IPS-20b (cell line): ENCODE measurements at regions not wholly inside any gene's neighbourhood (a gene's known extent, or its start where the extent isn't known, plus 50 kb on each side); places are given as distances from the start of the nearest gene placed in this dataset.
"Not testable (repeated sequence)": the region's sequence is repeated elsewhere in the genome, so short reads cannot be mapped to it uniquely, and the experiment has no call there.

Source experiments
- H3K27ac ChIP-seq: one replicate; pipeline ENCODE4 v1.5.1; 2013; ENCODE audit warnings: low read length
- H3K27me3 ChIP-seq: 2 replicates; pipeline ENCODE4 v1.6.1; 2013; ENCODE audit warnings: mild to moderate bottlenecking, low read length, inconsistent platforms; ENCODE audit not compliant: insufficient read depth
- H3K36me3 ChIP-seq: 2 replicates; pipeline ENCODE4 v1.6.1; 2013; ENCODE audit warnings: low read depth, mild to moderate bottlenecking, inconsistent platforms, low read length, moderate library complexity; ENCODE audit not compliant: insufficient read depth
- H3K4me1 ChIP-seq: 2 replicates; pipeline ENCODE4 v1.6.1; 2013; ENCODE audit warnings: mild to moderate bottlenecking, control low read depth, inconsistent platforms, low read length, moderate library complexity; ENCODE audit not compliant: insufficient read depth
- H3K4me3 ChIP-seq: 2 replicates; pipeline ENCODE4 v1.5.1; 2013; ENCODE audit warnings: mild to moderate bottlenecking, low read length, inconsistent platforms
- H3K9ac ChIP-seq: 2 replicates; pipeline ENCODE4 v1.6.1; 2013; ENCODE audit warnings: low read depth, mild to moderate bottlenecking, inconsistent platforms, low read length, moderate library complexity
- H3K9me3 ChIP-seq: 2 replicates; pipeline ENCODE4 v1.6.1; 2013; ENCODE audit warnings: mild to moderate bottlenecking, low read depth, low read length, inconsistent platforms; ENCODE audit not compliant: insufficient read depth

GRCh38 chr5:125236007-125236406 lies 489.6 kb upstream of the ZNF608 start:
- Histone ChIP-seq H3K4me3 (no peak overlapping the region; the same call in 1 of the 2 replicates), H3K9ac (no peak overlapping the region), H3K4me1 (peaks cover 27% of the 10 kb centered on the region), H3K36me3 (no peaks in the 10 kb centered on the region), H3K27ac (peak overlapping the region; percentile 63), H3K27me3 (no peaks in the 10 kb centered on the region), H3K9me3 (no peaks in the 10 kb centered on the region)

- Histone ChIP-seq H3K27me3 (no peaks in the 10 kb centered on the region), H3K9me3 (no peaks in the 10 kb centered on the region; the same call in 1 of the 2 replicates), H3K27ac (peak overlapping the region; percentile 63), H3K9ac (no peak overlapping the region; the same call in 1 of the 2 replicates), H3K4me1 (peaks cover 27% of the 10 kb centered on the region), H3K4me3 (peak overlapping the region; percentile 35; the same call in 1 of the 2 replicates), H3K36me3 (no peaks in the 10 kb centered on the region)
Observed at GRCh38 chr5:125236981-125237380, 490.5 kb upstream of the ZNF608 start.

- H3K27me3 ChIP-seq: no peaks in the 10 kb centered on the region
- no peaks in the 10 kb centered on the region for H3K36me3 ChIP-seq
- no peaks in the 10 kb centered on the region for H3K4me1 ChIP-seq
- H3K9ac ChIP-seq: no peak overlapping the region
- H3K27ac ChIP-seq: no peak overlapping the region
- H3K9me3 ChIP-seq: no peaks in the 10 kb centered on the region; the same call in 1 of the 2 replicates
- no peak overlapping the region for H3K4me3 ChIP-seq
Observed at GRCh38 chr5:125244531-125244930, 498.1 kb upstream of the ZNF608 start.

GRCh38 chr5:125245216-125245615 lies 498.8 kb upstream of the ZNF608 start:
- no peak overlapping the region for H3K4me3 ChIP-seq
- no peaks in the 10 kb centered on the region; the same call in 1 of the 2 replicates for H3K9me3 ChIP-seq
- H3K27me3 ChIP-seq: no peaks in the 10 kb centered on the region
- H3K9ac ChIP-seq: no peak overlapping the region
- H3K4me1 ChIP-seq: no peaks in the 10 kb centered on the region
- no peaks in the 10 kb centered on the region for H3K36me3 ChIP-seq
- no peak overlapping the region for H3K27ac ChIP-seq

- H3K4me3 ChIP-seq: no peak overlapping the region
- H3K36me3 ChIP-seq: 0 out of 2 replicates have a peak, but pooled peaks cover 1% of the 10 kb centered on the region
- no peak overlapping the region for H3K9ac ChIP-seq
- H3K27me3 ChIP-seq: no peaks in the 10 kb centered on the region
- no peak overlapping the region for H3K27ac ChIP-seq
- H3K9me3 ChIP-seq: peaks cover 22% of the 10 kb centered on the region
- no peaks in the 10 kb centered on the region for H3K4me1 ChIP-seq
Observed at GRCh38 chr5:125249400-125249799, 503.0 kb upstream of the ZNF608 start.

- H3K9me3 ChIP-seq: peaks cover 31% of the 10 kb centered on the region
- H3K4me1 ChIP-seq: no peaks in the 10 kb centered on the region
- no peak overlapping the region for H3K9ac ChIP-seq
- no peaks in the 10 kb centered on the region for H3K27me3 ChIP-seq
- 0 out of 2 replicates have a peak, but pooled peaks cover 5% of the 10 kb centered on the region for H3K36me3 ChIP-seq
- no peak overlapping the region for H3K27ac ChIP-seq
- H3K4me3 ChIP-seq: no peak overlapping the region
Observed at GRCh38 chr5:125251703-125252102, 505.3 kb upstream of the ZNF608 start.

GRCh38 chr5:125253634-125254033 lies 507.2 kb upstream of the ZNF608 start:
- not testable (repeated sequence) for H3K36me3 ChIP-seq, H3K27ac ChIP-seq, H3K27me3 ChIP-seq, H3K9ac ChIP-seq, H3K4me3 ChIP-seq, H3K4me1 ChIP-seq
- peaks cover 31% of the 10 kb centered on the region for H3K9me3 ChIP-seq

- H3K4me3 ChIP-seq: no peak overlapping the region
- no peak overlapping the region for H3K27ac ChIP-seq
- H3K4me1 ChIP-seq: peaks cover 6% of the 10 kb centered on the region; the same call in 1 of the 2 replicates
- H3K36me3 ChIP-seq: 0 out of 2 replicates have a peak, but pooled peaks cover 5% of the 10 kb centered on the region
- peaks cover 31% of the 10 kb centered on the region for H3K9me3 ChIP-seq
- H3K9ac ChIP-seq: no peak overlapping the region
- H3K27me3 ChIP-seq: no peaks in the 10 kb centered on the region
Observed at GRCh38 chr5:125254267-125254666, 507.8 kb upstream of the ZNF608 start.

- no peak overlapping the region for H3K27ac ChIP-seq
- 0 out of 2 replicates have a peak, but pooled peaks cover 5% of the 10 kb centered on the region for H3K36me3 ChIP-seq
- H3K9me3 ChIP-seq: peaks cover 36% of the 10 kb centered on the region
- peaks cover 6% of the 10 kb centered on the region; the same call in 1 of the 2 replicates for H3K4me1 ChIP-seq
- no peak overlapping the region for H3K9ac ChIP-seq
- no peaks in the 10 kb centered on the region for H3K27me3 ChIP-seq
- no peak overlapping the region for H3K4me3 ChIP-seq
Observed at GRCh38 chr5:125256296-125256695, 509.9 kb upstream of the ZNF608 start.

- Histone ChIP-seq H3K27me3 (no peaks in the 10 kb centered on the region), H3K4me1 (peaks cover 6% of the 10 kb centered on the region; the same call in 1 of the 2 replicates), H3K27ac (no peak overlapping the region), H3K36me3 (0 out of 2 replicates have a peak, but pooled peaks cover 5% of the 10 kb centered on the region), H3K4me3 (no peak overlapping the region), H3K9ac (no peak overlapping the region), H3K9me3 (peaks cover 39% of the 10 kb centered on the region)
Observed at GRCh38 chr5:125257057-125257972, 510.9 kb upstream of the ZNF608 start.

GRCh38 chr5:125257997-125258396 lies 511.6 kb upstream of the ZNF608 start:
- Histone ChIP-seq H3K27ac (no peak overlapping the region), H3K27me3 (no peaks in the 10 kb centered on the region), H3K9me3 (peaks cover 33% of the 10 kb centered on the region), H3K4me1 (peaks cover 9% of the 10 kb centered on the region; the same call in 1 of the 2 replicates), H3K9ac (no peak overlapping the region), H3K36me3 (0 out of 2 replicates have a peak, but pooled peaks cover 5% of the 10 kb centered on the region), H3K4me3 (no peak overlapping the region)

- Histone ChIP-seq H3K36me3 (0 out of 2 replicates have a peak, but pooled peaks cover 5% of the 10 kb centered on the region), H3K9me3 (peaks cover 27% of the 10 kb centered on the region), H3K27me3 (no peaks in the 10 kb centered on the region), H3K27ac (no peak overlapping the region), H3K4me3 (no peak overlapping the region), H3K4me1 (peaks cover 12% of the 10 kb centered on the region; the same call in 1 of the 2 replicates), H3K9ac (no peak overlapping the region)
Observed at GRCh38 chr5:125258615-125259014, 512.2 kb upstream of the ZNF608 start.
